ENCODE measurements at regions not wholly inside any gene's neighbourhood (a gene's known extent, or its start where the extent isn't known, plus 50 kb on each side); places are given as distances from the start of the nearest gene placed in this dataset.

- ChIA-PET CTCF (ENCODE audit: partially characterized antibody) (no interaction called here), POLR2A (ENCODE audit: partially characterized antibody) (no interaction called here)
- no peak for DNase-seq
- H3K27me3 ChIP-seq (ENCODE audit: insufficient read depth, low read length), result no peaks in the 10 kb centered on the region
- H3K4me1 ChIP-seq (ENCODE audit: insufficient read depth, low read length), result no peaks in the 10 kb centered on the region
- intact Hi-C loops (cut with micrococcal nuclease), result no loop called here
- peaks cover 1 to 5% of the 10 kb centered on the region in 2 donors for H3K27me3 Mint-ChIP-seq
- no peak overlapping the region for H3K4me3 Mint-ChIP-seq
- H3K36me3 Mint-ChIP-seq, result no peaks in the 10 kb centered on the region
- H3K27ac Mint-ChIP-seq, result no peak overlapping the region
- H3K9me3 Mint-ChIP-seq, result no peaks in the 10 kb centered on the region
- H3K4me3 ChIP-seq (ENCODE audit: low read length in 2 of 2), result no peak overlapping the region
- no peaks in the 10 kb centered on the region for H3K9me3 ChIP-seq (ENCODE audit: control insufficient read depth in 1 of 2, low read length in 2 of 2)
- H3K36me3 ChIP-seq (ENCODE audit: insufficient read depth, low read length), result no peaks in the 10 kb centered on the region
- H3K4me1 Mint-ChIP-seq, result peaks cover 0 to 1% (median 0%) of the 10 kb centered on the region in 4 donors
- no peak overlapping the region for H3K27ac ChIP-seq (ENCODE audit: low read depth, low read length)
Measured at GRCh38 chr10:61356354-61356753, 96.8 kb downstream of the TMEM26 start.

DNA sequence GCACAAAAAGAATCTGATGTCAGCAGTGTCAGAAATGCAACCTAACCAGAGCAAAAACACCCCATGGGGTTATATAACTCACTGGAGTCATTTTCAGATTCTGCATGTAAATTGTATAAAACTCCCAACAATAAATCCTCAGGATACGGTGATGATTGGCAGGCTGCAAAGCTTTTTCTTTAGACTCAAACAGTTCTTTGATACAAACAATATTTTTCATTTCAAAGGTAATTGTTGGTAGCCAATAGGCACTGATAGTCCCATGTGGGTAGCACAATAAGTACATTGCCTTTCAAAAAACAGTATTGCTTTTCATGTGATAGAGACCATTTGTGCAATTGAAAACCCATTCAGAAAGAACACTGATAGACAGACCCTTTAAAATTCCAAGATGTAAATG, 98.0 kb downstream of the TMEM26 start:
- no peaks in the 10 kb centered on the region for H3K4me1 ChIP-seq (ENCODE audit: insufficient read depth, low read length)
- no peaks in the 10 kb centered on the region for H3K36me3 Mint-ChIP-seq
- no peaks in the 10 kb centered on the region for H3K9me3 ChIP-seq (ENCODE audit: control insufficient read depth in 1 of 2, low read length in 2 of 2)
- H3K4me3 ChIP-seq (ENCODE audit: low read length in 2 of 2), result no peak overlapping the region
- no peaks in the 10 kb centered on the region for H3K36me3 ChIP-seq (ENCODE audit: insufficient read depth, low read length)
- intact Hi-C loops (cut with micrococcal nuclease), result no loop called here
- peaks cover 1 to 5% of the 10 kb centered on the region in 2 donors for H3K27me3 Mint-ChIP-seq
- ChIA-PET POLR2A (ENCODE audit: partially characterized antibody) (no interaction called here), CTCF (ENCODE audit: partially characterized antibody) (no interaction called here)
- no peak for DNase-seq
- H3K27ac ChIP-seq (ENCODE audit: low read depth, low read length), result no peak overlapping the region
- no peak overlapping the region for H3K27ac Mint-ChIP-seq
- no peaks in the 10 kb centered on the region for H3K27me3 ChIP-seq (ENCODE audit: insufficient read depth, low read length)
- H3K9me3 Mint-ChIP-seq, result no peaks in the 10 kb centered on the region
- H3K4me1 Mint-ChIP-seq, result no peaks in the 10 kb centered on the region
- H3K4me3 Mint-ChIP-seq, result no peak overlapping the region

DNA sequence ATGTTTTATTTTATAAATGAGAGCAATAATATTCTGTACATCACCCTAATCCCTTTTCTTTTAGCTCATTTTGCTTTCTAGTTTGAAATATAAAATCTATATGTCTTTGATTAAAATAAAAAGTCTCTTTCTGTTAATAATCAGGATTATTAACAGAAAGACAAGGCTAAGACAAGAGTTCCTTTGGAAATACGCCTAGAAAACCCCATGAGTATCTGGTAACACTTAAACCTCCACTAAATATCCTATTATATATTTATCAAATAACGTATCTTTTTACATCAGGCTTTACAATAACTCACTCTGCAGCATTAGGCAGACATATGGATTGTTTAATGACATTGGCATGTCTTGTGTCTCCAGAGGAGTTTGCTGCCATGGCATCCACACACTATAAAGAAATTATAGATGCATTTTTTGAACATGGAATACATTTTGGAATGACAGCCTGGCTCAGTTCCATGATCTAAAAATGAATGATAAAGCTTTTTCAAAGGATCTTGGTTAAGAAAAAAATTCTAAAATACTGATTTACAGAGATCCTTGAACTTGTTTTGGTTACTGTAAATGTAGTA, 98.7 kb downstream of the TMEM26 start:
- ChIA-PET POLR2A (ENCODE audit: partially characterized antibody) (no interaction called here), CTCF (ENCODE audit: partially characterized antibody) (no interaction called here)
- Histone ChIP-seq H3K27ac (ENCODE audit: low read depth, low read length) (no peak overlapping the region), H3K27me3 (ENCODE audit: insufficient read depth, low read length) (no peaks in the 10 kb centered on the region), H3K36me3 (ENCODE audit: insufficient read depth, low read length) (no peaks in the 10 kb centered on the region), H3K9me3 (ENCODE audit: control insufficient read depth in 1 of 2, low read length in 2 of 2) (no peaks in the 10 kb centered on the region), H3K4me3 (ENCODE audit: low read length in 2 of 2) (no peak overlapping the region), H3K4me1 (ENCODE audit: insufficient read depth, low read length) (no peaks in the 10 kb centered on the region)
- Mint-ChIP-seq H3K4me1 (no peaks in the 10 kb centered on the region), H3K27me3 (peaks cover 1 to 5% of the 10 kb centered on the region in 2 donors), H3K9me3 (no peaks in the 10 kb centered on the region), H3K4me3 (no peak overlapping the region), H3K36me3 (no peaks in the 10 kb centered on the region), H3K27ac (no peak overlapping the region)
- intact Hi-C loops (cut with micrococcal nuclease), result no loop called here
- no peak for DNase-seq

DNA sequence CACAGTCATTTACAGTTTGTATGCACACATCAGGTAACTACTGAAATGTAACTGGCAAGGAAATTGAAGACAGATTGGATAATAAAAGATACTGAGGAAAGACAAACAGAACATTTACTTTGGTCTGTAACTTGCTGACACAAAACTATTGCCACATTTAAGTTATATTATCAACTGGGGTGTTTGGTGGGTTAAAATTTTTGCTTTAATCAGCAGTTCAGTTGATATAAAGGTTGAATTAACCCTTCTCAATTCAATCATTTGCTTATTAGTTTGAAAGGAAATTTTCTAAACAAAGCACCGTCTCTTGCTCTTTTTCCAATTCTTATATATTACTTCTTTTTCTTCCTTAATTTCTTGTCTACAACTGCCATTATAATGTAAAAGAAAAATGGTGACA, 102.4 kb downstream of the TMEM26 start:
- no peaks in the 10 kb centered on the region for H3K4me1 ChIP-seq (ENCODE audit: insufficient read depth, low read length)
- DNase-seq, result no peak
- H3K4me3 ChIP-seq (ENCODE audit: low read length in 2 of 2), result no peak overlapping the region
- H3K27me3 ChIP-seq (ENCODE audit: insufficient read depth, low read length), result no peaks in the 10 kb centered on the region
- no peaks in the 10 kb centered on the region for H3K36me3 ChIP-seq (ENCODE audit: insufficient read depth, low read length)
- POLR2A ChIA-PET (ENCODE audit: partially characterized antibody), result no interaction called here
- intact Hi-C loops (cut with micrococcal nuclease), result no loop called here
- no peak overlapping the region for H3K27ac ChIP-seq (ENCODE audit: low read depth, low read length)
- no peaks in the 10 kb centered on the region for H3K9me3 Mint-ChIP-seq
- H3K9me3 ChIP-seq (ENCODE audit: control insufficient read depth in 1 of 2, low read length in 2 of 2), result no peaks in the 10 kb centered on the region
- H3K36me3 Mint-ChIP-seq, result no peaks in the 10 kb centered on the region
- CTCF ChIA-PET (ENCODE audit: partially characterized antibody), result no interaction called here
- no peak overlapping the region for H3K27ac Mint-ChIP-seq
- H3K4me1 Mint-ChIP-seq, result no peaks in the 10 kb centered on the region
- peaks cover 1 to 5% of the 10 kb centered on the region in 2 donors for H3K27me3 Mint-ChIP-seq
- H3K4me3 Mint-ChIP-seq, result no peak overlapping the region

GRCh38 chr10:61350068-61350467, 103.1 kb downstream of the TMEM26 start:
- Mint-ChIP-seq H3K27ac (no peak overlapping the region), H3K4me3 (no peak overlapping the region), H3K36me3 (no peaks in the 10 kb centered on the region), H3K9me3 (no peaks in the 10 kb centered on the region), H3K27me3 (peaks cover 1 to 5% of the 10 kb centered on the region in 2 donors), H3K4me1 (no peaks in the 10 kb centered on the region)
- no peaks in the 10 kb centered on the region for H3K9me3 ChIP-seq (ENCODE audit: control insufficient read depth in 1 of 2, low read length in 2 of 2)
- no peak overlapping the region for H3K4me3 ChIP-seq (ENCODE audit: low read length in 2 of 2)
- no peaks in the 10 kb centered on the region for H3K36me3 ChIP-seq (ENCODE audit: insufficient read depth, low read length)
- H3K27me3 ChIP-seq (ENCODE audit: insufficient read depth, low read length), result no peaks in the 10 kb centered on the region
- CTCF ChIA-PET (ENCODE audit: partially characterized antibody), result no interaction called here
- H3K4me1 ChIP-seq (ENCODE audit: insufficient read depth, low read length), result no peaks in the 10 kb centered on the region
- POLR2A ChIA-PET (ENCODE audit: partially characterized antibody), result no interaction called here
- intact Hi-C loops (cut with micrococcal nuclease), result no loop called here
- no peak overlapping the region for H3K27ac ChIP-seq (ENCODE audit: low read depth, low read length)
- no peak for DNase-seq

- H3K9me3 ChIP-seq (ENCODE audit: control insufficient read depth in 1 of 2, low read length in 2 of 2), result no peaks in the 10 kb centered on the region
- H3K4me1 ChIP-seq (ENCODE audit: insufficient read depth, low read length), result peaks cover 10% of the 10 kb centered on the region
- intact Hi-C loops (cut with micrococcal nuclease), result no loop called here
- peaks cover 0 to 3% of the 10 kb centered on the region in 2 donors for H3K27me3 Mint-ChIP-seq
- DNase-seq, result no peak
- CTCF ChIA-PET (ENCODE audit: partially characterized antibody), result no interaction called here
- H3K4me1 Mint-ChIP-seq, result peaks cover 9 to 11% (median 10%) of the 10 kb centered on the region in 4 donors
- H3K36me3 ChIP-seq (ENCODE audit: insufficient read depth, low read length), result no peaks in the 10 kb centered on the region
- H3K36me3 Mint-ChIP-seq, result no peaks in the 10 kb centered on the region
- no peaks in the 10 kb centered on the region for H3K27me3 ChIP-seq (ENCODE audit: insufficient read depth, low read length)
- no peak overlapping the region for H3K4me3 ChIP-seq (ENCODE audit: low read length in 2 of 2)
- H3K4me3 Mint-ChIP-seq, result no peak overlapping the region
- POLR2A ChIA-PET (ENCODE audit: partially characterized antibody), result no interaction called here
- H3K9me3 Mint-ChIP-seq, result peaks cover 0 to 2% (median 0%) of the 10 kb centered on the region in 8 donors
- H3K27ac ChIP-seq (ENCODE audit: low read depth, low read length), result no peak overlapping the region
- H3K27ac Mint-ChIP-seq, result no peak overlapping the region
Measured at GRCh38 chr10:61346796-61347413, 106.3 kb downstream of the TMEM26 start.

DNA sequence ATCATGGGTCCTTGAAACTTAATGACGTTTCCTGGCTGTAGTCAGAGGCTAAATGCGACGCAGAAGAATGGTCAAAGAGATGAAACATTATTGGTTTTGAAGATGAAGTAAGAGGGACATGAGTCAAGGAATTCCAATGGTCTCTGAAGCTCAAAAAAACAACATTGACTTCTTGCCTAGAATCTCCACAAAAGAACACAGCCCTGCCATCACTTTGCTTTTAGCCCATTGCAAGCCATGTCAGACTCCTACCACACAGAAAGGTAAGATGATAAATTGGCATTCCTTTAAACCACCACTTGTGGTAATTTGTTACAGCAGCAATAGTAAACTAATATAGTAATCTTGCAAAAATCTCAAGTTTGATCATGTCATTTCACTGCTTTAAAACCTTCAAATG, 109.4 kb downstream of the TMEM26 start:
- H3K9me3 Mint-ChIP-seq, result peaks cover 0 to 2% (median 0%) of the 10 kb centered on the region in 8 donors
- no peaks in the 10 kb centered on the region for H3K27me3 ChIP-seq (ENCODE audit: insufficient read depth, low read length)
- CTCF ChIA-PET (ENCODE audit: partially characterized antibody), result no interaction called here
- peaks cover 9 to 11% (median 10%) of the 10 kb centered on the region in 4 donors for H3K4me1 Mint-ChIP-seq
- no peaks in the 10 kb centered on the region for H3K9me3 ChIP-seq (ENCODE audit: control insufficient read depth in 1 of 2, low read length in 2 of 2)
- no peak overlapping the region for H3K4me3 ChIP-seq (ENCODE audit: low read length in 2 of 2)
- no peaks in the 10 kb centered on the region for H3K27me3 Mint-ChIP-seq
- H3K36me3 Mint-ChIP-seq, result no peaks in the 10 kb centered on the region
- no peak overlapping the region for H3K27ac ChIP-seq (ENCODE audit: low read depth, low read length)
- no peak overlapping the region for H3K4me3 Mint-ChIP-seq
- intact Hi-C loops (cut with micrococcal nuclease), result no loop called here
- H3K27ac Mint-ChIP-seq, result no peak overlapping the region
- H3K4me1 ChIP-seq (ENCODE audit: insufficient read depth, low read length), result peaks cover 10% of the 10 kb centered on the region
- DNase-seq, result no peak
- POLR2A ChIA-PET (ENCODE audit: partially characterized antibody), result no interaction called here
- H3K36me3 ChIP-seq (ENCODE audit: insufficient read depth, low read length), result no peaks in the 10 kb centered on the region

All from CD4-positive, alpha-beta memory T cell (primary cell).